COLO829 (cell line): ENCODE measurements at regions not wholly inside any gene's neighbourhood (a gene's known extent, or its start where the extent isn't known, plus 50 kb on each side); places are given as distances from the start of the nearest gene placed in this dataset.

ENCODE experiments used
- DNase-seq: peaks from one replicate; pipeline ENCODE4 v3.0.0; 2012; ENCODE audit warnings: low spot score

- DNase-seq, result no peak
Measured at GRCh38 chr18:7415081-7415894, 151.8 kb upstream of the PTPRM start.

GRCh38 chr18:7417727-7418126 lies 149.4 kb upstream of the PTPRM start:
- no peak for DNase-seq

GRCh38 chr18:7429831-7430230 lies 137.3 kb upstream of the PTPRM start:
- no peak for DNase-seq

- no peak for DNase-seq
Measured at GRCh38 chr18:7436166-7436565, 130.9 kb upstream of the PTPRM start.

- DNase-seq, result no peak
Measured at GRCh38 chr18:7437870-7438269, 129.2 kb upstream of the PTPRM start.

GRCh38 chr18:7438646-7439045 lies 128.5 kb upstream of the PTPRM start:
- no peak for DNase-seq

GRCh38 chr18:7447318-7448028 lies 119.6 kb upstream of the PTPRM start:
- DNase-seq, result no peak

- DNase-seq, result peak; percentile 23
Measured at GRCh38 chr18:7452331-7452730, 114.8 kb upstream of the PTPRM start.

- no peak for DNase-seq
Measured at GRCh38 chr18:7454429-7454828, 112.7 kb upstream of the PTPRM start.

GRCh38 chr18:7456376-7456775 lies 110.7 kb upstream of the PTPRM start:
- DNase-seq, result no peak

- no peak for DNase-seq
Measured at GRCh38 chr18:7457262-7457661, 109.9 kb upstream of the PTPRM start.

- DNase-seq, result no peak
Measured at GRCh38 chr18:7458884-7459283, 108.2 kb upstream of the PTPRM start.

GRCh38 chr18:7459851-7460770 lies 107.0 kb upstream of the PTPRM start:
- DNase-seq, result no peak

GRCh38 chr18:7464245-7464966 lies 102.7 kb upstream of the PTPRM start:
- DNase-seq, result no peak

- DNase-seq, result no peak
Measured at GRCh38 chr18:7466190-7466589, 100.9 kb upstream of the PTPRM start.

GRCh38 chr18:7467708-7468466 lies 99.2 kb upstream of the PTPRM start:
- peak; percentile 10 for DNase-seq

- DNase-seq, result no peak
Measured at GRCh38 chr18:7470101-7470500, 97.0 kb upstream of the PTPRM start.

GRCh38 chr18:7470503-7470902 lies 96.6 kb upstream of the PTPRM start:
- no peak for DNase-seq

GRCh38 chr18:7476386-7476785 lies 90.7 kb upstream of the PTPRM start:
- no peak for DNase-seq

GRCh38 chr18:7479756-7480155 lies 87.4 kb upstream of the PTPRM start:
- no peak for DNase-seq

GRCh38 chr18:7480879-7481278 lies 86.2 kb upstream of the PTPRM start:
- DNase-seq, result no peak
